HCT116 (cell line): ENCODE measurements at regions not wholly inside any gene's neighbourhood (a gene's known extent, or its start where the extent isn't known, plus 50 kb on each side); places are given as distances from the start of the nearest gene placed in this dataset.

Experiments
- EZH2 ChIP-seq: fragments of 200-600 bp; sonication (generic); IDR thresholded peaks from 2 replicates; pipeline ENCODE4 v1.6.1; 2017; ENCODE audit warnings: antibody characterized with exemption, mixed run types
- POLR2A ChIP-seq: IDR thresholded peaks from 2 replicates; pipeline ENCODE4 v1.7.0; 2011; ENCODE audit warnings: borderline replicate concordance; ENCODE audit not compliant: insufficient read depth, insufficient read length; ENCODE audit errors: extremely low read depth
- POLR2AphosphoS5 ChIP-seq: IDR thresholded peaks from 2 replicates; pipeline ENCODE4 v1.6.1; 2011; ENCODE audit warnings: mild to moderate bottlenecking, low read depth, low read length, moderate library complexity
- REST ChIP-seq: IDR thresholded peaks from 2 replicates; pipeline ENCODE4 v1.6.1; 2012; ENCODE audit warnings: low read depth
- SIN3A ChIP-seq: IDR thresholded peaks from 2 replicates; pipeline ENCODE4 v1.6.1; 2012; ENCODE audit warnings: low read depth
- TF ChIP-seq, protein P1 (sequence below), 3 experiments: fragments of 200-600 bp in 1 of 3; sonication (generic) in 1 of 3; IDR thresholded peaks in 2 of 3; conservative IDR thresholded peaks in 1 of 3; 2 replicates each; pipeline ENCODE4 v1.5.1; 2012 to 2017; ENCODE audit warnings: low read depth in 2 of 3, low read length in 2 of 3, antibody characterized with exemption in 1 of 3, borderline replicate concordance in 1 of 3, control low read depth in 1 of 3, mild to moderate bottlenecking in 1 of 3, mixed read lengths in 1 of 3, mixed run types in 1 of 3, moderate library complexity in 1 of 3; ENCODE audit not compliant: insufficient read depth in 1 of 3

GRCh38 chr12:77572371-77572770 lies 258.3 kb upstream of the NAV3 start:
- TF ChIP-seq, protein P1, sequence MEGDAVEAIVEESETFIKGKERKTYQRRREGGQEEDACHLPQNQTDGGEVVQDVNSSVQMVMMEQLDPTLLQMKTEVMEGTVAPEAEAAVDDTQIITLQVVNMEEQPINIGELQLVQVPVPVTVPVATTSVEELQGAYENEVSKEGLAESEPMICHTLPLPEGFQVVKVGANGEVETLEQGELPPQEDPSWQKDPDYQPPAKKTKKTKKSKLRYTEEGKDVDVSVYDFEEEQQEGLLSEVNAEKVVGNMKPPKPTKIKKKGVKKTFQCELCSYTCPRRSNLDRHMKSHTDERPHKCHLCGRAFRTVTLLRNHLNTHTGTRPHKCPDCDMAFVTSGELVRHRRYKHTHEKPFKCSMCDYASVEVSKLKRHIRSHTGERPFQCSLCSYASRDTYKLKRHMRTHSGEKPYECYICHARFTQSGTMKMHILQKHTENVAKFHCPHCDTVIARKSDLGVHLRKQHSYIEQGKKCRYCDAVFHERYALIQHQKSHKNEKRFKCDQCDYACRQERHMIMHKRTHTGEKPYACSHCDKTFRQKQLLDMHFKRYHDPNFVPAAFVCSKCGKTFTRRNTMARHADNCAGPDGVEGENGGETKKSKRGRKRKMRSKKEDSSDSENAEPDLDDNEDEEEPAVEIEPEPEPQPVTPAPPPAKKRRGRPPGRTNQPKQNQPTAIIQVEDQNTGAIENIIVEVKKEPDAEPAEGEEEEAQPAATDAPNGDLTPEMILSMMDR (IDR thresholded peaks at IDR 0.05 in 2 of 3, conservative IDR thresholded peaks at IDR 0.05 in 1 of 3; ENCODE audit: borderline replicate concordance in 1 of 3, insufficient read depth in 1 of 3, low read depth in 2 of 3, low read length in 2 of 3) = no peak
- TF ChIP-seq POLR2A (no peak), REST (no peak), SIN3A (no peak), EZH2 (no peak), POLR2AphosphoS5 (no peak)
